Uterus (tissue), 3 donors: ENCODE measurements at regions not wholly inside any gene's neighbourhood (a gene's known extent, or its start where the extent isn't known, plus 50 kb on each side); places are given as distances from the start of the nearest gene placed in this dataset.

Experiments used
- DNase-seq, 2 donors: peaks; one replicate each; pipeline ENCODE4 v3.0.0-alpha.2; 2019 to 2020
- H3K27ac ChIP-seq, 2 donors: fragments of 200-600 bp; sonication (generic); 1 replicate in 1 of 2; 2 replicates in 1 of 2; pipeline ENCODE4 v1.5.1; 2016 to 2018
- H3K27me3 ChIP-seq, 2 donors: fragments of 200-600 bp; sonication (generic); one replicate each; pipeline ENCODE4 v1.5.1; 2018 to 2019; ENCODE audit warnings: control low read depth in 1 of 2
- H3K36me3 ChIP-seq, 2 donors: fragments of 200-600 bp; sonication (generic); one replicate each; pipeline ENCODE4 v1.5.1; 2019; ENCODE audit warnings: control low read depth in 1 of 2
- H3K4me1 ChIP-seq, 2 donors: fragments of 200-600 bp; sonication (generic); one replicate each; pipeline ENCODE4 v1.5.1; 2018 to 2019; ENCODE audit warnings: control low read depth in 1 of 2
- H3K4me3 ChIP-seq, 2 donors: fragments of 200-600 bp; sonication (generic); 1 replicate in 1 of 2; 2 replicates in 1 of 2; pipeline ENCODE4 v1.5.1; 2018 to 2019; ENCODE audit warnings: mild to moderate bottlenecking in 1 of 2
- H3K9me3 ChIP-seq, 2 donors: fragments of 200-600 bp; sonication (generic); one replicate each; pipeline ENCODE4 v1.5.1; 2019; ENCODE audit warnings: control low read depth in 1 of 2
- POLR2A ChIP-seq, 2 donors: fragments of 450-650 bp; IDR thresholded peaks; one replicate each; pipeline ENCODE4 v1.6.1; 2016; ENCODE audit warnings: antibody characterized with exemption in 2 of 2, mild to moderate bottlenecking in 1 of 2, moderate library complexity in 1 of 2
- intact Hi-C: fragments of 100-400 bp; cut with DNase I; formaldehyde crosslinking; loops from one replicate; pipeline ENCODE4 v1.15.1; 2023; ENCODE audit warnings: low total_unique reads
- TF ChIP-seq, protein P1 (sequence below), 4 experiments: fragments of 200-600 bp in 2 of 4; fragments of 450-650 bp in 2 of 4; sonication (generic) in 2 of 4; IDR thresholded peaks; one replicate each; pipeline ENCODE4 v1.5.1; 2016 to 2019; ENCODE audit warnings: antibody characterized with exemption in 4 of 4, mild to moderate bottlenecking in 2 of 4, moderate library complexity in 1 of 4
- donor health status: DM: yes; HTN: yes; CAD: no.

DNA sequence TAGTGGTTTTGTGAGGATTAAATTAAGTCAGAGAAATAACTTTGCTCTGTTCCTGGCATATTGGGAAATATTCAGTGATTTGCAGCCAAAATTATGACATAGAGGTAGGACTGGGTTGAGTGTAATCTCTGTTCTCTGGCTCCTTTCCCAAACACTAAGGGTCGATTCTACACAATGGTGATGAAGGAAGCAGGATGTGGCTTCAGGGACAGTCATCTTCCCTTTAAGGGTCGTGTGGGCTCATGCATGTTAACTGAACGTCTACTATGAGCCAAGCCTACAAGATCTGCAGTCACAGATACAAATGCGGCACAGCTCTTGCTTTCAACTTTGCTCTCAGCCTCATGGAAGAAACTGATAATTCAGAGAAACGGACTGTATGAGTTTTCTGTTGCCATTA is 381.6 kb downstream of the VRK1 start:
- Histone ChIP-seq H3K9me3 (no peaks in the 10 kb centered on the region), H3K27ac (no peak overlapping the region), H3K4me3 (no peak overlapping the region), H3K36me3 (no peaks in the 10 kb centered on the region), H3K27me3 (no peaks in the 10 kb centered on the region), H3K4me1 (no peaks in the 10 kb centered on the region)
- TF ChIP-seq, protein P1, sequence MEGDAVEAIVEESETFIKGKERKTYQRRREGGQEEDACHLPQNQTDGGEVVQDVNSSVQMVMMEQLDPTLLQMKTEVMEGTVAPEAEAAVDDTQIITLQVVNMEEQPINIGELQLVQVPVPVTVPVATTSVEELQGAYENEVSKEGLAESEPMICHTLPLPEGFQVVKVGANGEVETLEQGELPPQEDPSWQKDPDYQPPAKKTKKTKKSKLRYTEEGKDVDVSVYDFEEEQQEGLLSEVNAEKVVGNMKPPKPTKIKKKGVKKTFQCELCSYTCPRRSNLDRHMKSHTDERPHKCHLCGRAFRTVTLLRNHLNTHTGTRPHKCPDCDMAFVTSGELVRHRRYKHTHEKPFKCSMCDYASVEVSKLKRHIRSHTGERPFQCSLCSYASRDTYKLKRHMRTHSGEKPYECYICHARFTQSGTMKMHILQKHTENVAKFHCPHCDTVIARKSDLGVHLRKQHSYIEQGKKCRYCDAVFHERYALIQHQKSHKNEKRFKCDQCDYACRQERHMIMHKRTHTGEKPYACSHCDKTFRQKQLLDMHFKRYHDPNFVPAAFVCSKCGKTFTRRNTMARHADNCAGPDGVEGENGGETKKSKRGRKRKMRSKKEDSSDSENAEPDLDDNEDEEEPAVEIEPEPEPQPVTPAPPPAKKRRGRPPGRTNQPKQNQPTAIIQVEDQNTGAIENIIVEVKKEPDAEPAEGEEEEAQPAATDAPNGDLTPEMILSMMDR (IDR thresholded peaks at IDR 0.05): no peak
- TF ChIP-seq POLR2A (IDR thresholded peaks at IDR 0.05): no peak
- intact Hi-C loops: no loop called here
- no peak for DNase-seq

DNA sequence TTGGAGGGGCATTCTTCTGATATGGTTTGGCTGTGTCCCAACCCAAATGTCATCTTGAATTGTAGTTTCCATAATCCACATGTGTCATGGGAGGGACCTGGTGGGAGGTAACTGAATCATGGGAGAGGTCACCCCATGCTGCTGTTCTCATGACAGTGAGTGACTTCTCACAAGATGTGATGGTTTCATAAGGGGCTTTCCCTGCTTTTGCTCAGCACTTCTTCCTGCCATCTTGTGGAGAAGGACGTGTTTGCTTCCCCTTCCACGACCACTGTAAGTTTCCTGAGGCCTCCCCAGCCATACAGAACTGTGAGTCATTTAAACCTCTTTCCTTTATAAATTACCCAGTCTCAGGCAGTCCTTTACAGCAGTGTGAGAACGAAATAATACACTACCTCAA is 382.4 kb downstream of the VRK1 start:
- DNase-seq: no peak
- intact Hi-C loops: no loop called here
- no peak overlapping the region for H3K27ac ChIP-seq
- H3K27me3 ChIP-seq: no peaks in the 10 kb centered on the region
- TF ChIP-seq, protein P1 (IDR thresholded peaks at IDR 0.05): no peak
- no peak for TF ChIP-seq POLR2A (IDR thresholded peaks at IDR 0.05)
- no peaks in the 10 kb centered on the region for H3K4me1 ChIP-seq
- no peaks in the 10 kb centered on the region for H3K36me3 ChIP-seq
- no peak overlapping the region for H3K4me3 ChIP-seq
- no peaks in the 10 kb centered on the region for H3K9me3 ChIP-seq

DNA sequence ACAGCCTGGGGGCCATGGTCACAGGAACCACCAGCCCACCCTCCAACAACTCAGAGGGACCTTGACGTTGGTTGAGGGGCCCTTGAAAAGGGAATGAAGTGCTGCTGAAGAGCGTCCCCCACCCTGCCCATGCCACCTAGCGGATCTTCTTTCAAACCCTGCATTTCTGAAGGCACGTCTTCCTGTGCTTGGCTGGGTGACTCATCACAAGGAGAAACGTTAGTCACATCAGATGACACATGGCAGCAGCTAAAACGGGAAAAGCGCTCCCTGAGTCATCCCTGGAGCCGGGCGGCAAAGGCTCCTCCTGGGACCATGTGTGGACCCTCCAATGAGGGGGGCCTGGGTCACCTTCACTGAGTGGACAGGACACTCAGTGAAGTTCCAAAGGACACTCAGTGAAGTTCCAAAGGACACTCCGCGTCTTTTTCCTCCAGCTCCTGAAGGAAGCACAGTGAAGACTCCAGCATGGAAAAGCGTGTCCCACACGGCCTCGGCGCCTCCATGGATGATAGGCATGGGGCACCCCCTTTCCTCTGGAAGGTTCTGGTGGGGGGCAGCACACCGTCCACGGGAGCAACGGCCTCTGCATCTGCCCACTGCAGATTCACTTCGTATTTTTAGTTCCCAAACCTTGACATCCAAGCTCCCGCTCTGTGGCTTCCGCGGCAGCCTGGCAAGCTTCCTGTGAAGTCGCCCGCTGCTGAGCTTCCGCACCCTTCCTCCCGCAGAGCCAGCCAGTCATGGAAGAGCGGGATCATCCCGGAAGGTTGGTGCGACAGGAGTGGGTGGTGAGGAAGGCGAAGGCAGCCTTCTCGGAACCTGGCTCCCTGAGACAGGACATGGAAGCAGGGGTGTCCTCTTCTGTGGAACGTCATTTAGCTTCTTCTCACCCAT is 383.4 kb downstream of the VRK1 start:
- no peak for DNase-seq
- Histone ChIP-seq H3K9me3 (no peaks in the 10 kb centered on the region), H3K27ac (no peak overlapping the region), H3K4me1 (no peaks in the 10 kb centered on the region), H3K27me3 (no peaks in the 10 kb centered on the region), H3K4me3 (no peak overlapping the region), H3K36me3 (no peaks in the 10 kb centered on the region)
- intact Hi-C loops: no loop called here
- TF ChIP-seq, protein P1 (IDR thresholded peaks at IDR 0.05): no peak
- no peak for TF ChIP-seq POLR2A (IDR thresholded peaks at IDR 0.05)

DNA sequence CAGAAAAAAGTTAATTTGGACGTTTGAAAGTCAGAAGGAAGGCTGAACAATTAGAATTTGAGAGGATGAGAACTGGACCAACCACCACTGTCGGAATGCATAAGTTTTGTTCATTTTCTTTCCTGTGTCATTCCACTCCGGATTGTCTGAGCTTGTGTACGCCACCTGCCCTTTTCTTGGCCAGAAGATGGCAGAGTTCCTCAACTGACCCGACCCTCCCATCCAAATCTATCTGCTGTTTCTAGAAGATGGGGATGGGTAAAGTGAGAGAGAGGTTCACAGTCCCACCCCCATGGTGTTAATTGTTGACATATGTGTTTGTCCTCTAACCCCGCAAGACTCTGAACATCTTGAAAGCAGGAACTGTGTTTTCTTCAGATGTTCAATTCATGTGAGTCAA is 388.0 kb downstream of the VRK1 start:
- intact Hi-C loops: no loop called here

DNA sequence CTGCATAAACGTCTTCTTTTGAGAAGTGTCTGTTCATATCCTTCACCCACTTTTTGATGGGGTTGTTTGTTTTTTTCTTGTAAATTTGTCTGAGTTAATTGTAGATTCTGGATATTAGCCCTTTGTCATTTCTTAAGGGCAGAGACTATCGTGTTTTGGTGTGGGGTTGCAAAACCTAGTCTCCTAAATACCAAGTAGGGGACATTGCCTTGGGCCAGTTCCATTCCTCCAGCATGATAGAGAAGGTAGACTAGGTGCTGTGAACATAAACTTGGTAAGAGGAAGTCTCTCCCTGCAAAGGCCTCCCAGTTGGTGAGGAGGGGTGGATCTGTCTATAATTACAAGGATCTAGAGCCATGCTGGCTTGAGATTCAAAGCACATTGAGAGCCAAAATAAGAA is 390.7 kb downstream of the VRK1 start:
- TF ChIP-seq, protein P1 (IDR thresholded peaks at IDR 0.05): no peak
- TF ChIP-seq POLR2A (IDR thresholded peaks at IDR 0.05): no peak
- Histone ChIP-seq H3K27me3 (no peaks in the 10 kb centered on the region), H3K4me1 (no peaks in the 10 kb centered on the region), H3K4me3 (no peak overlapping the region), H3K27ac (no peak overlapping the region), H3K36me3 (no peaks in the 10 kb centered on the region), H3K9me3 (no peaks in the 10 kb centered on the region)
- intact Hi-C loops: no loop called here
- no peak for DNase-seq

More for the DNA sequence above, 388.0 kb downstream of the VRK1 start:
- Histone ChIP-seq H3K4me1 (no peaks in the 10 kb centered on the region), H3K9me3 (no peaks in the 10 kb centered on the region), H3K4me3 (no peak overlapping the region), H3K27me3 (no peaks in the 10 kb centered on the region), H3K27ac (no peak overlapping the region), H3K36me3 (no peaks in the 10 kb centered on the region)
- TF ChIP-seq, protein P1 (IDR thresholded peaks at IDR 0.05): no peak
- TF ChIP-seq POLR2A (IDR thresholded peaks at IDR 0.05): no peak
- DNase-seq: no peak
